Brain pericyte (primary cell): ENCODE measurements at regions not wholly inside any gene's neighbourhood (a gene's known extent, or its start where the extent isn't known, plus 50 kb on each side); places are given as distances from the start of the nearest gene placed in this dataset.
"Not testable (repeated sequence)": the region's sequence is repeated elsewhere in the genome, so short reads cannot be mapped to it uniquely, and the experiment has no call there.

ENCODE experiments used
- DNase-seq: peaks from one replicate; pipeline ENCODE4 v3.0.0-alpha.2; 2012; ENCODE audit warnings: low read depth, low spot score

DNA sequence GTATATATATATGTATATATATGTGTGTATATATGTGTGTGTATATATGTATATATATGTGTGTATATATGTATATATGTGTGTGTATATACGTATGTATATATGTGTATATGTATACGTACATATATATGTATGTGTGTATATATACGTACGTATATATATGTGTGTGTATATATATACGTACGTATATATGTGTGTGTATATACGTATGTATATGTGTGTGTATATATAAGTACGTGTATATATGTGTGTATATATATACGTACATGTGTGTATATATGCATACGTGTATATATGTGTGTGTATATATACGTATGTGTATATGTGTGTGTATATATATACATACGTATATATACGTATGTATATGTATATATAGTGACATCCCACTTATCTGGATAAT, 154.4 kb downstream of the CDRT15L2 start:
- no peak for DNase-seq

DNA sequence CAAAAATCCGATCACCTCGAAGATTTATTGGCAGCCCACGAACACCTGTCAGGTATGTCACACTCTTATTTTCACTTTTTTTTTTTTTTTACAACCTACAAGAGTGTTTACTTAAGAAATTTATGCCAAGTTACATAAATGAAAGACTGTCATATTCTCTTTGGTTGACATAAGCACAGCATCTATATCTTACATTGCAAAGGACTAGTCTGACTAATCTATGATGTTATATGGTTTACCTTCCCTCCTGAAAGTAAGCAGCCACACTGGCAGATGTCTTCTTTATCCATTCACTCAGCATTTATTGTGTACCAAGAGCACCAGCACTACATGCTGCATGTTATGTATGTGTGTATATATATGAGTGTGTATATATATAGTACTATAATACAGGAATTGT, 156.3 kb downstream of the CDRT15L2 start:
- no peak for DNase-seq

DNA sequence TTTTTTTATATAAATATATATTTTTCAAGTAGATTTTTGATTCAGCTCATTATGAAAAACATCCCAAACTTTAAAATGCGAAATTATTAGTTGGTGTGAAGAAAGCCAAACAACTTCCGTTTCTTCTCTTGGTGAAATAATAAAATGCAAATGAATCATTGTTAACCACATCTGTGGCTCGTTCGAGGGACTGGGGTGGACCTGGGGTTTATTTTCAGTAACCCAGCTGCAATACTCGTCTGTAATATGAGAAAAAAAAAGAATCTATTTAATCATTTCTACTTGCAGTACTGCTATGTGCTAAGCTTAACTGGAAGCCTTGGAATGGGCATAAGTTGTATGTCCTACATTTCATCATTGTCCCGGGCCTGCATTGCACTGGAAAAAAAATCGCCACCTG, 158.1 kb downstream of the CDRT15L2 start:
- not testable (repeated sequence) for DNase-seq

DNA sequence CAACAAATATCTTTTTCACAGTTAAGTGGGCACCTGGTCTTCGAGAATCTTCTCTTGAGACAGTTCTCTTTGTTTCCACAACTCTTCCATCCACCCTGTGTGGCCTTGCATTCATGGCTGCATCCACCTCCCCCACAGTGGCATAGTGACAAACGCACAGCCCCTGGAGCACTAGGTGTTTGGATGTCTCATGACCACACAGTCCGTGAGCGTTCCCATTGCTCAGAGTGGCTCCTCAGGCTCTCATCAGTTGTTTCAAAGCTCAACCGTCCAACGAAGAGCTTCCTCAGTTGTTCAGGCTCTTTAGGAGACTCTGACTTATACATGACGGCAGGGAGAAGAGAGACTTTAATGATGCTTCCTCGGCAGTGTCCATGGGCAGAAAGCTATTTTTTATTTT, 191.6 kb downstream of the CDRT15L2 start:
- DNase-seq, result no peak

DNA sequence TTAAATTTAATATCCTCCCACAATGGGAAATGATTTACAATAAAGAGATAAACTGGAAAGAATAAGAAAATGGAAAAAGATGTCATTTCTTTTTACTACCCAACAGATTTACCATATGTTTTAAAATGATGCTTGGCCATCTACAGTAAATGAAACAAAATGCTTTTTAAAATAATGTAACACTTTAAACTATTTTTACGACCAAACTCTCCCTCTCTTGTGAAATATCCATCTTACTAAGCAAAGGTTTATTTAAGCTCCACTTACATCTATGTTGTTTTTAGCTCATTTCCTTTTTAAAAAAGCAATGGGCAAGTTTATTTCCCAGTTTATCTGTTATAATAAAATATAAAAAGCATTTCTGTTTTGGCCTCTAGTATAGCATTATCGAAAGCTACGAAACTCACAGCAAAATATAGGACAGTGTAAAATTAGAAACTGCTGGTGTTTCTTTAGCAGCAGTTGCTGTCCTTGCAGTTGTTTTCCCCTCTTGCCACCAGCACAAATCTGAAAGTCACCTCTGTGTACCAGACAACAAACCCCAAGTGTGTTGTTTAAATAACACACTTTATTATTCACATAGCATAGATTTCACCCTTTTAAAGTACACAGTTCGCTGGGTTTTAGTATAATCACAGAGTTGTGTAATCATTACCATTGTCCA, 195.1 kb downstream of the CDRT15L2 start:
- DNase-seq, result no peak

DNA sequence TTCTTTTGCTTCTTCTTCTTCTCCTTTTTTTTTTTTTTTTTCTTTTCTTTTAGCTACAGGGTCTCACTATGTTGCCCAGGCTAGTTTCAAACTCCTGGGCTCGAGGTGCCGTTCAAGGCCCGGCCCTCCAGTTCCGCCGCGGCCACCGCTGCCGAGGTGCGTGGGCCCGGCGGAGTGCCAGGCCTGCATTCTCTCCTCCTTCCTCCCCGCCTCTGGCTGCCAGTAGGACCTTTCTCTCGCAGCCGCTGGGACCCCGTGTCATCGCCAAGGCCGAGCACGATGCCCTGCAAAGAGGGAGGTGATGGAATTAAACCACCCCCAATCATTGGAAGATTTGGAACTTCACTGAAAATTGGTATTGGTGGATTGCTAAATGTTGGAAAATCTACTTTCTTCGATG, 195.8 kb downstream of the CDRT15L2 start:
- DNase-seq, result no peak

DNA sequence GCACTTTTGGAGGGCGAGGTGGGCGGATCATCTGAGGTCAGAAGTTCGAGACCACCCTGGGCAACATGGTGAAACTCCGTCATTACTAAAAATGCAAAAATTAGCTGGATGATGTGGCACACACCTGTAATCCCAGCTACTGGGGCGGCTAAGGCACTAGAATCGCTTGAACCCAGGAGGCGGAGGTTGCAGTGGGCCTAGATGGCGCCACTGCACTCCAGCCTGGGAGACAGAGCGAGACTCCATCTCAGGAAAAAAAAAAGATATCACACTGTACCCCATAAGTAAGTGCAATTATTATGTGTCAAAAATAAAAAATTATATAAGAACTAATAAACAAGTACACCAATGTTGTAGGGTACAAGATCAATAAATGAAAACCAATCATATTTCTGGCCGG, 200.0 kb downstream of the CDRT15L2 start:
- DNase-seq, result no peak

DNA sequence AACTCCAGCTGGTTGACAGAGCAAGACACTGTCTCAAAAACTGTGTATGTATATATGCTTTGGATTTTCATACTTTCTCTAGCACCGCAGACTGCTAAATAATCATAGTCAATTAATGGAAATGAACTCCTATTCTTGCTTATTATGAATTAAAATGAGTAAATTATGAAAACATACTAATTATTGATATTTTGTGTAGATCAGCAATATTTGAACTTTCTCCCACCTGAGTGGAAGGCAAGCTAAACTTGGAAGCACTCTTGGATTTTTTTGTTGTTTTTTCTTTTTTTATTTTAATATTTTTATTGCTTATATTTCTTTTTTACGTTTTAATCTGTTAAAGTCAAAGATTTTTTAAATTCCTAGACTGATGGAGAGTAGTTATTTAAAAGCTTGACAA, 201.7 kb downstream of the CDRT15L2 start:
- no peak for DNase-seq

DNA sequence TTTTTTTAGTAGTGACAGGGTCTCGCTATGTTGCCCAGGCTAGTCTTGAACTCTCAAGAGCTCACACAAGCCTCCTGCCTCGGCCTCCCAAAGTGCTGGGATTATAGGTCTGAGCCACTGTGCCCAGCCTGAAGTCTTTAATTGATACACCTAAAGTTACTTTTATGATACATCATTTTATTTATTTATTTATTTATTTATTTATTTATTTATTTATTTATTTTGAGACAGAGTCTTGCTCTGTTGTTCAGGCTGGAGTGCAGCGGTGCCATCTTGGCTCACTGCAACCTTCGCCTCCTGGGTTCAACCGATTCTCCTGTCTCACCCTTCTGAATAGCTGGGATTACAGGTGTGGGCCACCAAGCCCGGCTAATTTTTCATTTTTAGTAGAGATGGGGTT, 202.3 kb downstream of the CDRT15L2 start:
- not testable (repeated sequence) for DNase-seq

DNA sequence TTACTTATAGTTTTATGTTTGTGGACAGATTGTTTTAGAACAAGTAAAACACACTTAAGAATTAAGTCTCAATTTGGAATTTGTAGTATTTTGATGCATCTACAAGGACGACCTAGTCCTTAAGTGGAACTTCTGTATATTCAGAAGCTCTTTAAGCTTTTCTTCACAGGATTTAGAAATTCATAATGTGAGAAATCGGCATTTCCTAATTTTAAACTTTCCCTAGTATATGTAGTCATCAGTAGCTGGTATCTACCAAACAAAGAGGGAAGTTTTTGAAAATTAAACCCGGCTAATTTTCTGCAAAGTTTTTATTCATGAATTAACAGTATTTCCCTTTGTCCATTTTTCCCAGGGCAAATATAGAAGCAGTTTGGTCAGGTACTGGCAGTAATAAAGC, 203.6 kb downstream of the CDRT15L2 start:
- DNase-seq, result no peak

DNA sequence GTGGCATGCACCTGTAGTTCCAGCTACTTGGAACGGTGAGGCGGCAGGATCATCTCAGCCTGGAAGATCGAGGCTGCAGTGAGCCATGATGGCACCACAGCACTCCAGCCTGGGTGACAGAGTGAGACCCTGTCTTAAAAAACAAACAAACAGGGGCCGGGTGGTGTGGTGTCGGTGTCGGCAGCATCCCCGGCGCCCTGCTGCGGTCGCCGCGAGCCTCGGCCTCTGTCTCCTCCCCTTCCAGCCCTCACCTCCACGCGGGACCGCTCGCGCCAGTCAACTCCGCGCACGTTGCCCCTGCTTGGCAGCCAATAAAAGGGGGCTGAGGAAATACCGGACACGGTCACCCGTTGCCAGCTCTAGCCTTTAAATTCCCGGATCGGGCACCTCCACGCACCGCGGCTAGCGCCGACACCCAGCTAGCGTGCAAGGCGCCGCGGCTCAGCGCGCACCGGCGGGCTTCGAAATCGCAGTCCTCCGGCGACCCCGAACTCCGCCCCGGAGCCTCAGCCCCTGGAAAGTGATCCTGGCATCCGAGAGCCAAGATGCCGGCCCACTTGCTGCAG, 204.7 kb downstream of the CDRT15L2 start:
- no peak for DNase-seq

DNA sequence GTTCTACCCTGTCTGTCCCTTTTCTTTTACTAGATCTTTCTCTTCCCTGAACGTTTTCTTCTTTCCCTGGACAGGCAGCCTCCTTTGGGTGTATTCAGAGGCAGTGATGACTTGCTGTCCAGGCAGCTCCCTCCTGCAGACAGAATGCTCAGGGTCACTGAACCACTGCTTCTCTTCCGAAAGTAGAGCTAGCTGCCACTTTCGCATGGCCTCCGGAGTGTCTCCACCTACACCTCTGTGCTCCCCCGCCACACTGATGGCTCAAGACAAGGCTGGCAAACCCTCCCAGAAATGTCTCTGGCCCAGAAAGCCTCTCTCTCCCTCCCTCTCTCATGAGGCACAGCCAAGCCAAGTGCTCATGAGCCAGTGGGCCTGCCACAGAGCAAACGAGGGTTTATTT, 207.8 kb downstream of the CDRT15L2 start:
- DNase-seq, result no peak

DNA sequence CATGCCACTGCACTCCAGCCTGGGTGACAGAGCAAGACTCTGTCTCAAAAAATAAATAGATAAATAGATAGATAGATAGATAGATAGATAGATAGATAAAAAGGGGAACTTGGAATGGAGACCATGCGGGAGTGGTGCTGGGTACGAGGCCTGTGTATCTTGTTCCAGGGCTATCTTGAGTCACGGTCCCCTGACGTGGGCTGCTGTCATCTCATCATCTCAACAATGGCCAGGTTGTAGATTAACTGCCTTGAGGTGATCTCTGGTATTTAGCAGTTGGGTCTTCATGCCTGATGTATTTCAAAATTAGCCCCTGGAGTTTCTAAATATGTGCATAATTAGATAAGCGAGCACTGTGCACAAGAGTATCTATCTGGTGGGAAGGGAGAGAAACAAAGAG, 212.1 kb downstream of the CDRT15L2 start:
- no peak for DNase-seq

DNA sequence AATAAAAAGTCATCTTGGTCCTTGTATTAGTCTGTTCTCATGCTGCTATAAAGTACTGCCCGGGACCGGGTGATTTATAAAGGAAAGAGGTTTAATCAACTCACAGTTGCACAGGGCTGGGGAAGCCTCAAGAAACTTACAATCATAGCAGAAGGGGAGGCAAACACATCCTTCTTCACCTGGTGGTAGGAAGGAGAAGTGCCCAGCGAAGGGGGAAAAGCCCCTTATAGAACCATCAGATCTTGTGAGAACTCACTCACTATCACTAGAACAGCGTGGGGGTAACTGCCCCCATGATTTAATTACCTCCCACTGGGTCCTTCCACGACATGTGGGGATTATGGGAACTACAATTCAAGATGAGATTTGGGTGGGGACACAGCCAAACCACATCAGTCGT, 215.0 kb downstream of the CDRT15L2 start:
- DNase-seq, result not testable (repeated sequence)

DNA sequence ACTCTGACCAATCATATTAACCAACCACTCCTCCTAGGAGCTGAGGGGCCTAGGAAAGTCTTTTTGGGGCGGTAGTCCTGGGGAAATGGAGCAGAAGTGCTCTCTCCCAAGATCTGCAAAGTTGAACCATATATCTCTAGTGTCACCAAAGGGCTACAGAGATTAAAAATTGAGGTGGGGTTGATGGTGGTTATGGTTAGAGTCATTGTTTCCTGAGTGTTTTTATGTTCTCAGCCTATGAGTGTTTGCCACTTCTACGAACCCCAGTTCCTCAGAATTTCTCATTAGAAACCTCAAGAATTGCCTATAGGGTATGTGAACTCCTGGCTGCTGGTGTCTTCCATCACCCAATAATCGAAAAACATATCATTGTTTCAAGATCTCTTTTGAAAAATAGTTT, 217.8 kb downstream of the CDRT15L2 start:
- no peak for DNase-seq

DNA sequence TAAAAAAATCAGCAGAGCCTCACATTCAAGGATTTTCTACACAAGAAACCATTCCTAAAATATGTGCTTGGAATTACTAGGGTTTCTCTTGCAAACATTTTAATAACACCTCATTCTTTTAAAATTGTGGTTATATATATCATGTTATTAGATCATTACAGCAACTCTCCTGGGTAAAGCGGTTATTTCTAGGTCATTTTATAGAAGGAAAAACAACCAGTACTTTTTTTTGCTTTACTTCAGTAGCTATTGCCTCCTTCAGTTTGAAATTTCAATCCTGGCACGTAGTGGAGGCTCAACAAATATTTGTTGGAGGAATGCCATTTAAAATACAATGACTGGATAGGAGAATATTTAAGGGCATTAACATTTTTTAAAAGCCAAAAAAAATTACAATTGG, 220.6 kb downstream of the CDRT15L2 start:
- DNase-seq, result no peak

DNA sequence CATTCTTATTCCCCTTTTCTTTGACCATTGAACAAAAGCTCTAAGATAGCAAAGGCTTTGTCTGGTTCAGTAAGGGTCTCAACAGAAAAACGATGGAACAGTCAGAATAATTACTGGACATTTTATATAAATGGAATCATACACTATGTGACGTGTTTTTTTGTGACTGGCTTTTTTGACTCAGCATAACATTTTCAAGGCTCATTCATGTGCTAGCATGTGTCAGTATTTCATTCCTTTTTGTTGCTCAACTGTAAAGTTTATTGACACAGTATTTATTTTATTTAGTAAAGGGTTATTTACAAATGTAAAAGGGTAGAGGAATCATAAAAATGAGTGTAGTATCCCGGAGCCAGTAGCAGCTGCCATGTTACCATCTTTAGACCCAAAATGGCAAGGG, 226.2 kb downstream of the CDRT15L2 start:
- DNase-seq, result no peak

DNA sequence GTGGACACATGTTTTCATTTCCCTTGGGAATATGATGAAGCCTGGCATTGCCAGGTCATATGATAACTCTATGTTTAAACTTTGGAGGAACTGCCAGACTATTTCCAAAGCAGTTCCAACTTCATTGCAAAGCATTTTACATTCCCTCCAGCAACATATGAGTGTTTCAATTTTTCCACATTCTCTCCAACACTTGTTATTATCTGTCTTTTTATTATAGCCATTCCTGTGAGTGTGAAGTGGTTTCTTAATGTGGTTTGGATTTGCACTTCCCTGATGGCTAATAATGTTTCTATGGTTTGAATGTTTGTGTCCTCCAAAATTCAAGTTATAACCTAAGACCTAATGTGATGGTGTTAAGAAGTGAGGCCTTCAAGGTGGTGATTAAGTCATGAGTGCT, 228.0 kb downstream of the CDRT15L2 start:
- not testable (repeated sequence) for DNase-seq

DNA sequence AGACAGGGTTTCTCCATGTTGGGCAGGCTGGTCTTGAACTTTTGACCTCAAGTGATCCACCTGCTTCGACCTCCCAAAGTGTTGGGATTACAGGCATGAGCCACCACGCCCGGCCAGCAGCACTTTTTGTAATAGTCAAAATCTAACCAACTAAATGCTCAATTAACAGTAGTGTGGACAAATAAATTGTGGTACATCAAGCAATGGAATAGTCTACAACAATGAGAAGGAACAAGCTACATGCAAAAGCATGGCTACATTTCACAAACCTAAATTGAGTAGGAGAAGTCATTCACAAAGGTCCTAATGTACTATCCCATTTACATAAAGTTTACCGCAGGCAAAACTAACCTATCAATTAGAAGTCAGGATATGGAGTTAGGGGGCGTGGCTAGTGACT, 227.4 kb downstream of the USP22 start:
- DNase-seq, result not testable (repeated sequence)

DNA sequence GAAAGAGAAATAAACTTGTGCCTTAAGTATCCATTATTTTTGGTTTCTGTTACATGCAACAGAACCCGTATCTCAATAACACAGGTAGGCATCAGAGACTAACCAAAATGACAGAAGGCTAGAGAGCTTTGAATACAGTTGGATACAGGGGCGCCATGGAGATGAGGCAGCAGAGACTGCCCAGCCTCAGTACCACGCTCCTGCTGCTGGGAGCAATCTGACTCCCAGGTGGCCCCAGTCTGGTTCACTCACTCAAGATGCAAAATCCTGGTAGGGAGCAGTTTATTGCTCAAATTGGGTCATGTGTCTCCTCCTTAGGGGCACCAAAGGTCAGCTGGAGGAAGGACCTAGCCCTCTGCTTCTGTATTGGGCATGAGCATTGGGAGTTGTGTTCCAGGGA, 218.9 kb downstream of the USP22 start:
- DNase-seq, result no peak

DNA sequence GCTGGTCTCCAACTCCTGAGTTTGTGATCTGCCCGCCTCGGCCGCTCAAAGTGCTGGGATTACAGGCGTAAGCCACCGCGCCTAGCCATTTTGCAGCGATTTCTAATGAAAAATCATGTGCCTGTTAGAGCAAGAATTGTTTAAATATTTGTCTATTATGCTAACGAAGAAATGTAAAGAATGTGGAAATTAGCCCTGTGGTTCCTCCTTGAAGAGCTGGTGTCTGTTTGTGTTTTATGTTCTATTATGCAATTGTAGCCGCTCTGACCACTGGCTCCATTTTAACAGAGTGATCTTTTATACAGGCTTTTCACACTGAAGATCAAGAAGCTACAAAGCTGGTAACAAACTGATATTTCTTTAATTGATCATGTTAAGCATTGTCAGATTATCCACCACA, 217.3 kb downstream of the USP22 start:
- no peak for DNase-seq

DNA sequence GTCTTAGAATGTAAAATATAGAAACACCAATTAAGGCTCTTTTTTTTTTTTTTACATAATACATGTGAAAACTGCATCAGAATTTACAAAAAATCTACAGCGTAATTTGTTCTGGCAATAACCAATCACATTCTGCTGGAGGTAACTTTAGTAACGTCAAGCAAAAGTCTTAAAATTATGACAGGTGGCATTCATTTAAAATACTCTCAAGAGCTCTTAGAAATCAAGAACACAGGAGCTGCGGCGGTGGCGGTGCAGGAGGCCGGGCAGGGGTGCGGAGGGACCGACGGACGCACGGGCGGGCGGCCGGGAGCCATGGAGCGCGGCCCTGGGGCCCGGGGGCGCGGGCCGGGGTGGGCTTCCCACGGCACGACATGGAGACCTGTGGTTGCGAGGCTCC, 202.4 kb downstream of the USP22 start:
- not testable (repeated sequence) for DNase-seq

DNA sequence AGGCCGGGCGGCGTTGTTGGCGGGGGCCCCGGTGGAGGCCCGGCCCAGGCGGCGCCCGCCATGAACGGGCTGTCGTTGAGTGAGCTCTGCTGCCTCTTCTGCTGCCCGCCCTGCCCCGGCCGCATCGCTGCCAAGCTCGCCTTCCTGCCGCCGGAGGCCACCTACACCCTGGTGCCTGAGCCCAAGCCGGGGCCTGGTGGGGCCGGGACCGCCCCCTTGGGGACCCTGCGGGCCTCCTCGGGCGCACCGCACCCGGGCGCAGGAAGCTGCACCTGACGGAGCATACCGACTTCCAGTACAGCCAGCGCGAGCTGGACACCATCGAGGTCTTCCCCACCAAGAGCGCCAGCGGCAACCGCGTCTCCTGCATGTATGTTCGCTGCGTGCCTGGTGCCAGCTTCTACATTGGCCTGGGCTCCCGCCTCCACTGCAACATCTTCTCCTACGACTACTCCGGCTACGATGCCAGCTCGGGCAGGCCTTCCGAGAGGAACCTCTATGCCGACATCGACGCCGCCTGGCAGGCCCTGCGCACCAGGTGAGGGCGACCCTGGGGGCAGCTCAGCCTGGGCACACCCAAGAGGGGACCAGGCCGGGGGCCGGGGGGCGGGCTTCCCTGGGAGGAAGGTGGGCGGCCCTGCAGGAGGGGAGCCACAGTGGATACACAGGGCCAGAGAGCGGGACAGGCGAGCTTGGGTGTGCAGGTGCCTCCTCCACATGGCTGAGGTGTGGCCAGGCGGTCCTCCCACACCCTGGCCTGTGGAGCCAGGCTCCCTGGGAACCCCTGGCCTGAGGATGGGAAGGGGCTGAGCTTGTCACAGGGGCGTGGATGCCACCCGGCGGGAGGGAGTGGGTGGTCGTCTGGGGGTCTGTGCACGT, 201.6 kb downstream of the USP22 start:
- DNase-seq, result not testable (repeated sequence)
